ENCODE measurements at regions not wholly inside any gene's neighbourhood (a gene's known extent, or its start where the extent isn't known, plus 50 kb on each side); places are given as distances from the start of the nearest gene placed in this dataset.

DNA sequence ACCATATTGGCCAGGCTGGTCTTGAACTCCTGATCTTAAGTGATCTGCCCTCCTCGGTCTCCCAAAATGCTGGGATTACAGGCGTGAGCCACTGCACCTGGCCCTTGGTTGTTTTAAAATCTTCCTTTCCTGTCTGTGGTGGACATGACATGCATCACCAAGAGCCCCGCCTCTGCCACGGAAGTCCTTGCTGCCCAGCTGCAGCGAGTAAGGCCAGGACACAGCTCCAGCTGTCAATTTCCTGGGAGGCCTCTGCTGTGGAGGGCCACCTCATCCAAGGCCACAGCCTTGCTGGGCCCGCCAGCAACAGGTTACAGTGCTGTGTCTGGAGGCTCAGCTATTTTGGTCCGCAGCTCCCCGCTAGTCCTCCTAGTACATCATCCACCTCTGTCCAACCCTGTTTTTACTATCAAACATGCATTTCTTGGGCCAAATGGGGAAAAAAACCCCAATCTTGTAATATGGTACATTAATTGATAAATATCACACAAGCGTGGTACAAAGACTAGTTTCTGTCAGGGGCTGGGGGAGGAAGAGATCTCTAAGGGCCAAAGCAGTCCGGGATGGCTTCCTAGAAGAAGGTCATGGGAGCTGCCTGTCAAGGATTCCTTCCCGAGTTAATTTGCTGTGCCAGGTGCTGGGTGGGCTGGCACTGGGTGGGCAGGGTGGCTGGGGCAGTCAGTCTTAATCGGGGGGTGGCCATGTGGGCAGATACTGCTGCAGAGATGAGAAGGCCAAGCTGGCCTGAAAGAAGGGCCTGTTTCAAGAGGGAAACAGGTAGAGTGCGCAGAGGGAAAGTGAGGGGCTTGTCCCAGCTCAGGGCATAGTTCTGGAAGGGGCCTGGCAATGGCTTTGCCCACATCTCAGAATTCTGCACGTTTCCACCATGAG lies 100.5 kb downstream of the INHBB start:
- H2AFZ ChIP-seq (replicated peaks): no peak overlapping the region
- H3K4me1 ChIP-seq: peaks cover 18% of the 10 kb centered on the region
- H3K36me3 ChIP-seq: no peaks in the 10 kb centered on the region
- no peak overlapping the region for H3K4me3 ChIP-seq
- Mint-ChIP-seq H3K27ac (no peak overlapping the region), H3K4me3 (peak overlapping the region; percentile 46), H3K27me3 (ENCODE audit: insufficient read depth, low read depth) (peaks cover 53% of the 10 kb centered on the region), H3K9me3 (no peaks in the 10 kb centered on the region), H3K4me1 (peaks cover 20% of the 10 kb centered on the region), H3K36me3 (no peaks in the 10 kb centered on the region)
- DNase-seq (ENCODE audit: low spot score): no peak
- H3K79me2 ChIP-seq (ENCODE audit: low read depth): no peaks in the 10 kb centered on the region
- TF ChIP-seq, protein P1, sequence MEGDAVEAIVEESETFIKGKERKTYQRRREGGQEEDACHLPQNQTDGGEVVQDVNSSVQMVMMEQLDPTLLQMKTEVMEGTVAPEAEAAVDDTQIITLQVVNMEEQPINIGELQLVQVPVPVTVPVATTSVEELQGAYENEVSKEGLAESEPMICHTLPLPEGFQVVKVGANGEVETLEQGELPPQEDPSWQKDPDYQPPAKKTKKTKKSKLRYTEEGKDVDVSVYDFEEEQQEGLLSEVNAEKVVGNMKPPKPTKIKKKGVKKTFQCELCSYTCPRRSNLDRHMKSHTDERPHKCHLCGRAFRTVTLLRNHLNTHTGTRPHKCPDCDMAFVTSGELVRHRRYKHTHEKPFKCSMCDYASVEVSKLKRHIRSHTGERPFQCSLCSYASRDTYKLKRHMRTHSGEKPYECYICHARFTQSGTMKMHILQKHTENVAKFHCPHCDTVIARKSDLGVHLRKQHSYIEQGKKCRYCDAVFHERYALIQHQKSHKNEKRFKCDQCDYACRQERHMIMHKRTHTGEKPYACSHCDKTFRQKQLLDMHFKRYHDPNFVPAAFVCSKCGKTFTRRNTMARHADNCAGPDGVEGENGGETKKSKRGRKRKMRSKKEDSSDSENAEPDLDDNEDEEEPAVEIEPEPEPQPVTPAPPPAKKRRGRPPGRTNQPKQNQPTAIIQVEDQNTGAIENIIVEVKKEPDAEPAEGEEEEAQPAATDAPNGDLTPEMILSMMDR (IDR thresholded peaks at IDR 0.05): no peak
- TF ChIP-seq EZH2phosphoT487 (IDR thresholded peaks at IDR 0.05) (no peak), EZH2 (IDR thresholded peaks at IDR 0.05) (no peak)
- peaks cover 17% of the 10 kb centered on the region for H3F3A ChIP-seq (ENCODE audit: low read depth)
- H3K27me3 ChIP-seq: peaks cover 94% of the 10 kb centered on the region
- H3K27ac ChIP-seq: no peak overlapping the region
- H4K20me1 ChIP-seq (ENCODE audit: low read depth): peaks cover 11% of the 10 kb centered on the region
- H3K9me3 ChIP-seq (ENCODE audit: low read depth): no peaks in the 10 kb centered on the region
- no peak overlapping the region for H3K4me2 ChIP-seq
- no peak overlapping the region for H3K9ac ChIP-seq

GRCh38 chr2:120447127-120447785 lies 101.3 kb downstream of the INHBB start:
- H3K36me3 Mint-ChIP-seq: no peaks in the 10 kb centered on the region
- Histone ChIP-seq H3K9ac (no peak overlapping the region), H3K4me1 (peaks cover 10% of the 10 kb centered on the region), H4K20me1 (ENCODE audit: low read depth) (peaks cover 3% of the 10 kb centered on the region), H3K27ac (no peak overlapping the region), H3K9me3 (ENCODE audit: low read depth) (no peaks in the 10 kb centered on the region), H2AFZ (replicated peaks) (no peak overlapping the region), H3K4me2 (no peak overlapping the region), H3K27me3 (peaks cover 94% of the 10 kb centered on the region), H3K36me3 (no peaks in the 10 kb centered on the region), H3F3A (ENCODE audit: low read depth) (peaks cover 9% of the 10 kb centered on the region), H3K79me2 (ENCODE audit: low read depth) (no peaks in the 10 kb centered on the region), H3K4me3 (no peak overlapping the region)
- H3K9me3 Mint-ChIP-seq: no peaks in the 10 kb centered on the region
- no peak for DNase-seq (ENCODE audit: low spot score)
- TF ChIP-seq EZH2phosphoT487 (IDR thresholded peaks at IDR 0.05): no peak
- TF ChIP-seq, protein P1 (IDR thresholded peaks at IDR 0.05): no peak
- TF ChIP-seq EZH2 (IDR thresholded peaks at IDR 0.05): no peak
- H3K4me3 Mint-ChIP-seq: no peak overlapping the region
- peaks cover 14% of the 10 kb centered on the region for H3K4me1 Mint-ChIP-seq
- peaks cover 48% of the 10 kb centered on the region for H3K27me3 Mint-ChIP-seq (ENCODE audit: insufficient read depth, low read depth)
- no peak overlapping the region for H3K27ac Mint-ChIP-seq

DNA sequence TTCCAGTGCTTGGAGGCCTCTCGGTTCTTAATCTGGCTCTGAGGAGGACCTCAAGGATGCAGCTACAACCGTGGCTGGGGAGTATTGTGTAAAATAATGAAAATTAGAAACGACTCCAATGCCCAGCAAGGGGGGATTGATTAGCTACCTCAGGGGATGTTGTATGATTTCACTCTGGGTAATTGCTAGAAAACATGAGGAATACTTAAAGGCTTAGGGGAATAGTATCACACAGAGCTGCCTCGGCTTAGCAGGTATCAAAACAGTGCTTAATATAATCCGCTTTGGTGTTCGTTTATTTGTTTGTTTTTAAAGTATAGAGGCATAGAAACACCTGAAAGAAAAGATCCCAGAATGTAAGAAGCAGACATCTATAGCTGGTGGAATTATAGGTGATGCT lies 102.5 kb downstream of the INHBB start:
- no peaks in the 10 kb centered on the region for H3K79me2 ChIP-seq (ENCODE audit: low read depth)
- no peak overlapping the region for H3K9ac ChIP-seq
- H3K36me3 ChIP-seq: no peaks in the 10 kb centered on the region
- peaks cover 13% of the 10 kb centered on the region for H3K4me1 Mint-ChIP-seq
- no peak overlapping the region for H3K4me3 Mint-ChIP-seq
- H3F3A ChIP-seq (ENCODE audit: low read depth): peaks cover 4% of the 10 kb centered on the region
- H3K4me3 ChIP-seq: no peak overlapping the region
- no peaks in the 10 kb centered on the region for H3K9me3 ChIP-seq (ENCODE audit: low read depth)
- no peak overlapping the region for H3K27ac Mint-ChIP-seq
- H3K27me3 Mint-ChIP-seq (ENCODE audit: insufficient read depth, low read depth): peaks cover 38% of the 10 kb centered on the region
- H3K4me1 ChIP-seq: no peaks in the 10 kb centered on the region
- no peak for TF ChIP-seq EZH2 (IDR thresholded peaks at IDR 0.05)
- TF ChIP-seq, protein P1 (IDR thresholded peaks at IDR 0.05): no peak
- no peak for TF ChIP-seq EZH2phosphoT487 (IDR thresholded peaks at IDR 0.05)
- DNase-seq (ENCODE audit: low spot score): no peak
- no peak overlapping the region for H2AFZ ChIP-seq (replicated peaks)
- H4K20me1 ChIP-seq (ENCODE audit: low read depth): no peaks in the 10 kb centered on the region
- H3K9me3 Mint-ChIP-seq: no peaks in the 10 kb centered on the region
- H3K36me3 Mint-ChIP-seq: no peaks in the 10 kb centered on the region
- peaks cover 94% of the 10 kb centered on the region for H3K27me3 ChIP-seq
- no peak overlapping the region for H3K4me2 ChIP-seq
- no peak overlapping the region for H3K27ac ChIP-seq
